Suppressor macrophage treated with lipopolysaccharide for 1 hour (primary cell): ENCODE measurements at regions not wholly inside any gene's neighbourhood (a gene's known extent, or its start where the extent isn't known, plus 50 kb on each side); places are given as distances from the start of the nearest gene placed in this dataset.

Source experiments
- DNase-seq, 3 donors: peaks; one replicate each; pipeline ENCODE4 v3.0.0-alpha.2; 2020 to 2022

DNA sequence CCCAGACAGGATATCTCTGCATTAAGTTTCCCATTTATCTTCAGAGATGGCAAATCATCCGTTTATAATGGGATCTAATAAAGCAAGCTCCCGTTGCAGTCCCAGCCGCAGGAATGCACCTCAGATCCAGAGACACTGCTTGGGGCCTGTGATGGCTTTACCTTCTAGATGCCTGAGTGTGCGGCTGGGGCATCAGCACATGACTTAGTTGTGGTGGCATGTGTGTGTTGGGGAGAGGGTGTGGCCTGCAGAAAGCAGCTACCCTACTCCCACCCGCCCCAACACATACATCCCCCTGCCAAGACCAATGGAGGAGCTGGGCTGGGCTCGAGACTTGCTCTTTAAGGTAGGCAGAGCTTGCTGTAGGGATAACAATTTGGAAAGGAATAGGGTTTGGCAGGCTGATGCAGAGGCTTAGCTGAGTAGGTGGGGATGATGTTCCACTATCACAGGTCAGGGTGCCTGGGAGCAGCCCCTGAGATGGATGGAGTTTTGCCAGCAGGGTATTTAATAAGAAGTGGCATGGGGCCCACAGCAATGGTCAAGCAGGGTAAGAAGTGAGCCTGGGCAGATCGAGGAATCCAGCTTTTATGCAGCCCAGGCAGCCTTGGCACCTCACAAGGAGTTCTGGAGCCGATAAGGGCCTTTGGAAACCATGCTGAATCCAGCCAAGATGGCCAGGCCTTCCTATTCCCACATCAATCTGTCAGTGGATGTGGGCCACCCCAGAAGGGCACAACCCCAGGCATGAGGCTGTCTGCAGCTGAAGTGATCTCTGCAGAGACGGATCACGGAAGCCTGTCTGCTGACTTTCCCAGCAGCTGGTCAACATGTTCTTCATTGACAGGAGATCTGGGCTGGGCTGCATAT lies 601.3 kb downstream of the BUD13 start:
- no peak for DNase-seq

DNA sequence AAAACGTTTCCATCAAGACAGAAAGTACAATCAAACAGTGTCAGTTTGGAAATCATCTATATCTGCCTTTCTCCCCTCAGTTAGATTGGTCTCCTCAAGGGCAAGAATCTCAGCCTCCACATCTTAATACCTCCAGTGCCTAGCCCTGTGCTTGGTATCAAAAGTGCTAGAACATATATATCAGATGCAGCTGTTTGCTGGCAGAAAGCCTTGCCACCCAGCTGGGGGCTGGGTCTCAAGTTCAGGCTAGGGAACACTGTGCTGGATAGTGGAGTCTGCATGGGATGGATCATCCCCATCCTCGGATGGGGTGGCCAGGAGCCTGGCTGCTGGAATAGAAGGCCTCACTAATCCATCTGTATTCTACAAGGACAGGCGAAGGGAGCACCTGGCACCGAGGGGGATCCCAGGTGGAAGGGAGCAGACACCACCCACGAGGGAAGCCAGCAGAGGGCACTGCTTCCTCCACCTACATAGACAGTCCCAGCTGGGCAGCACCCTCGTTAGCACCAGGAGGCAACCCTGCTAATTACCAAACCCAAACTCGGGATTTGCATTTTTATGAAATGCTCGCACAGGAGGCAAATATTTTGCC lies 602.2 kb downstream of the BUD13 start:
- no peak for DNase-seq

DNA sequence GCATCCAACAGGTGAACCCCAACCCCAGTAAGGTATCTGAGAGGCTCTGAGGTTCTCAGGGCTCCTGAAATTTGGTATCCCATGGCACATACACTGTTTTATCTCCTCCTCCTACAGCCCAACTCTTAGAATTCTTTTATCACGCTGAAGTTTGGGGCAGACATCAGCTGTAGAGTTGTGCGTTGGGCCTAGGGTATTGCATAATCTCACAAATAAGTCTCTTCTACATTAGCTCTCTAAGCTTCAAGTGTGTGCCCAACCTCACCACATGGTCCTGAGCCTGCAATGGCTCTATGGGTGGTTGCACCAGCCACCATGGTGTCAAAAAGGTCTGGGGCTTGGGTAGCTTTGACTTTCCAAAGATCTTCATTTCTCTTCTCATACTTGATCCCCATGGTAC lies 603.0 kb downstream of the BUD13 start:
- DNase-seq, result no peak

DNA sequence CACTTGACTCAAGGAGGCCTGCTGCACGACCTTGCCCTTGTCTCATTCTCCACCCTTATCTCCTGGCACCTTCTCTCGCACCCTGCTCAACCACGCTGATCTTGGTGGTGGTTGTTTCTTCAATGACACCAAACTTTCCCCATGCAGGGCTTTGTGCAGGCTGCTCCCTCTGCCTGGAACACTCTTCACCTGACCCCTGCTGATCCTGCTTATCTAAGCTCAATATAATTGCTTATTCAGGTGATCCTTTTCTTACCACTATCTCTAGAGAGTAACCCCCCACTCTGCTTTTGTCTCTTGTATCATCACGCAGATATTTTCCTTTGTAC lies 604.4 kb downstream of the BUD13 start:
- no peak for DNase-seq

DNA sequence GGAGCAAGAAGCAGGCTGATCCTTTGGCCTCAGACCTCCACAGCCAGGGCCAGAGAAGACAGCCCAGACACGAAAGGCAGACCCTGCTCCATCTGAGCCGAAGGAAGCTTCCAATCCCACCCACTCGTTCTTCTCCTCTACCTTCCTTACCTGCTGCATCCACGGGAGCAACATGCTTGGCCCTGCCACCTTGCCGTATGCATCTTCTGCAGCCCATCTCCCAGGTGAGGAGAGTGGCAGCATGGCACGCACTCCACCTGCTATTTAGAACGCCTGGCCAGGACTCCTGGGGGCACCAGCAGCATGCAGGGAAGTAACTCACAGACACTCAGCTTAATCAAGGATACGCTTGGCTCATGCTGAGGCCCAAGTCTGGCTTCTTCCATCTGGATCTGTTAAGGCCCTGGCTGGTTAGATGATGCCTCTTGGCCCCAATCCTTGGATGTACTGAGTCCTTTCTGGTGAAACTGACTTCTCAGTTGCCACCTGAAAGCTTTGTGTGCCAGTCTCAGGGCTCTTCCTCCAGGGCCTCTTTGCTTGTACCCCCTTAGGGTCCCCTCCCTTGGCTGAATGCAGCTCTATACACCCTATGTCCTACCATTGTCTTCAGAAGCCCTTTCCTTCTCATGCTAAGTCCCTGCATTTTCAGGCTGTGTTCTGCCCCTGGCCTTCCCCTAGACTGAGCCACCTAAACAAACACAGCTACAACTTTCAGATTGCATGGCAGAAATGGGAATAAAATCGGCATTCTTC lies 604.9 kb downstream of the BUD13 start:
- DNase-seq, result no peak

DNA sequence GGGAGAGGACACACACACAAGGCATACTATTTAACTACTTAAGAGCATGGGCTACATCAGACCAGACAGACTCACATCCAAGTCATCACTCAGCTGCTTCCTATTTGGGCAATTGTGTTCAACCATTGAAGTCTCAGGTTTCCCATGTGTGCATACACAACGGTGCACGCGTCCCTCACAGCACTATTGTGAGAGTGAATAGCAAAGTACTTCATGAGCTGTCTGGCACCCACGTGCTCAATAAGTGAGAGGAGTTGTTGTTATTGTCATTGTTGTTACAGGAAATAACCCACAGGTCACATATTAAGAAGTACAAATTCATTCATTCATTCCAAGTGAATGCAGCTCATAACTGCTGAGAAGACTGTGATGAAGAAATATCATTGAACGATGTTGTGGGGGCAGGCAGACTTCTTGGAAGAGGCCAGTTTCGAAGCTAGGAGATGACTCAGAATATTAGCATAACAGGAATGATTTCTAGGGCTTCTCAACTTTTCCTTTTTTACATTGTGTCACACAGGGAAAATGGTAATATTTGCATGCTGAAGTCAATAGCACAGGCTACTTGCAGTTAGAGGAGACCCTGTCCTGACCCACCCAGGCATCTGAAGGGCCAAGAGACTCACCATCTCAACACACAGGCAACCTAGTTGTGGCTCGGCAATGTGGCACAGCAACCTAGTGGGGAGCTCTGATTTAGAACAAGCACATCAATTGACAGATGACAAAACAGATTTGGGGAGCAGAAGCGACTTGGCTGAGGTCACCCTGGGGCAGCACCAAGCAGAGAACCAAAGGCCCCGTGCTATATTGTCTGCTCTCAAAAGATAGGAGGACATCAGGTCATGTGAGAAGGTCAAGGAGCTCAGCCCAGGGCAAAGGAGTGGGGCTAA lies 606.0 kb downstream of the BUD13 start:
- DNase-seq, result no peak

DNA sequence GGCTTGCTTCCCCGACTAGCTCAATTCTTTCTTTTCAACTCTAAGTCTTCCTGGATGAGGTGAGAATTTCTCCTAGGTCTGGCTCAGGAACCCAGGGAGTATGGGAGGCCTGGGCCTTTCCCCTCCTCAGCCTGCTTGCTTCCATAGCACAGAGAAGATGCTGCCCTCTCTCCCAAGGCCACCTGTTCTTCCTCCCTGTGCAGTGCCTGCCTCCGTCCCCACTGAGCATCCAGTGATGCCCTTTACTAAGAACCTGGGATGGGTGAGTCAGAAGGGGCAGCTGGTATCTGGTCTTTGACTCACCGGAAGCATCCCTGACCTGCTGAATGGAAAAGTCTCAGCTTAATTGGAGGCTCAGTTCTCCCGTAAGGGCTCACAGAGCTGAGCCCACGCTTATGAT lies 607.9 kb downstream of the BUD13 start:
- no peak for DNase-seq

DNA sequence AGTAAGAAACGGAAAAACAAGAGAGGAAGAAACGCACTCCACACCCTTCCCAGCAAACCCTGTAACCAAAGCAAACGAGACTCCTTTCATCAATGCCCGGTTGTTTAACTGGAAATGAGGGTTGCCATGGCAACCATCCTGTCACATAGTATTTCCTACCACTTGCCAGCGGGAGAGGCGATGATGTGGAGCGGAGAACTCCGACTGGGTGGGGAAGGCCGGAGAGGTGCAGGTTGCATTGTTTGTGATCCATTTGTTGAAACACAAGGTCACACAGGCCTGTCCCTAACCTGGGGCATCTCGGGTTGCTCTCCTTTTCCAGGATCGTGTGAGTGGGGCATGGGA lies 609.9 kb downstream of the BUD13 start:
- DNase-seq, result no peak

DNA sequence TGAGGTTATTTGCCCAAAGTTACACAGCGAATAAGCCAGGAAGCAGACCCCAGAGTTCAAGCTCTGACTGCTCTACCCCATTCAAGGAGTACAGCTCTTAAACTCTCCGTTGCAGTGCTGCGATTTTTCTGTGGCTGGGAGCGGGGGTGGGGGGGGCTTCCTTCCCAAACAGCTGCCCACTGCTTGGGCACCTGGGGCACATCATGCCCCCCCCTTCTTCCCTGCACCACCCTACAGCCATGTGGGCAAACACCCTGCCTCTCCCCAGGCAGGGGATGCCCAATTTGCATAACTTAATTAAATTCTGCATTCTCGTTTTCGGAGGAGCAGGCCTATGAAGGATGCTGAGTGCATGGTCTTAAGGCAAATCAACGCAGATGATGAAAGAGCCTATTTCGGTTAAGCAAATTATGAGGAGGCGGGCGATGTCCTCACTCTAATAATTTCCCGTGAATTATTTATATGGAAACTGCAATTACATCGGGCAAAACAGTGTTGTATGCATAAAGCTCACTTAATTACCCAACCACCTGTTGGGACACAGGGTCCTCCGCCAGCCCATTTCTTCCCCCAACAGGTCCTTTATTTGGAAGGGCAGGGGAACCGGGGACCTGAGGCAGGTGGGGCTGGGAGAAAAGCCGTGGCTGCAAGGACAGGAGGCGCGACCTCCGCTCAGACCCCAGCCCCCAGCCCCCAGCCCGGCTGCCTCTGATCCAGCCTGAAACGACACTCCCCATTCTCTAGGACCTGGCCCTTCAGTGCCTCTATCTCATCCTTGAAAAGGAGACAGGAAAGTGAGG lies 610.5 kb downstream of the BUD13 start:
- DNase-seq, result no peak

DNA sequence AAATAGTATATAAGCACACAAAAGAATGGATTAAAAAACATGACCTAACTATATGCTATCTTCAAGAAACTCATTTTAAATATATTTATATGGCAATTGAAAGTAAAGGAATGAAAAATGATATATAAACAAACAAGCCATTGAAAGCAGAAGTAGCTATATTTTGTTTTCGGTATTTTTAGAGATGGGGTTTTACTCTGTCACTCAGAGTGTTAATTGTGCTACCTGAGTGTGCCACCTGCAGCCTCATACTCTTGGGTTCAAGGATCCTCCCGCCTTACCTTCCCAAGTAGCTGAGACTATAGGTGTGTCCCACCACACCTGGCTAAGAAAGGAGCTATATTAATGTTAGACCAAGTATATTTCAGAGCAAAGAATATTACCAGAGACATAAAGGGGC lies 624.1 kb downstream of the BUD13 start:
- DNase-seq, result no peak

DNA sequence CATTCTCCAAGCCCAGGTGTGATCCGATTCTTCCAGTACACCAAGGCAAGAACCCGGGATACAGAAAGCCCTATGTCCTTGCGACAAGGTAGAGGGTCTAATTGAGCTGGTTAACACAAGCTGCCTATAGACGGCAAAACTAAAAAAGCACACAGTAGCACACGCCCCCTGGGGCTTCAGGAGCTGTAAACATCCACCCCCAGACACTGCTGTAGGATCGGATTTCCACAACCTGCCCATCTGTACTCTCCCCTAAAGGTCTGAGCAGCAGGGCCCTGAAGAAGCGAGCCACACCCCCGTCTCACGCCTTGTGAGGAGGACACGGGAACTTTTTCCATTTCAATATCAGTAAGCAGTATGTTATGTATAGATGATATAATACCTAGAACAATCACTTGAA lies 624.7 kb downstream of the BUD13 start:
- DNase-seq, result no peak

DNA sequence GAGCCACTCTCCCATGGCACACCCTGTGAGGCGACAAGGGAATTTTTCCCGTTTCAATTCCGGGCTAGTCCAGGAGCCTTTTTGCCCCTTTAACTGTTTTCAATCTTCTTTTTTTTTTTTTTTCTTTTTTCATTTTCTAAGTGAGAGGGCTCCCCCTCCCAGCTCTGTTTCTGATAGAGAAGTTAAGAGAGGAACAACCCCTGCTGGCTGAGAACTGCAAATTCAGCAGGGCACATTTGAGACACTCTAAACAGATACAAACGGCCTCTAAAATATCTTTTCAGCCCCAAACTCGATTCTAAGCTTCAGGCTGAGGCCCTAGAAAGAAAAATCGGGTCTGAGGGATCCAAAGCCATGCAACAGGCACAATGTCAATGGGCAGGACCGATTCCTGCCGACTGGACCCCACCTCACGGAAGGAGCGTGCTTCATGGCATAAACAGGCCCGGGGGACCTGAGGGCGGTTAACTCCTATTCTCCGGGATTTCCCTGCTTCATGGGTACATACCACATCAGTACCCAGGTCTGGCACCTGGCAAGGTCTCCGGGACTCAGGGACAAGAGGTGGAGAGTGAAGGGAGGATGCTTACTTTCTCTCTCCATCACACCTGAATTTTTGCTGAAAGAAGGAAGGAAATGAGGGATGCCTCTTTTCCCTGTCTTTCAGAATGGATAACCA lies 627.5 kb downstream of the BUD13 start:
- DNase-seq, result no peak

DNA sequence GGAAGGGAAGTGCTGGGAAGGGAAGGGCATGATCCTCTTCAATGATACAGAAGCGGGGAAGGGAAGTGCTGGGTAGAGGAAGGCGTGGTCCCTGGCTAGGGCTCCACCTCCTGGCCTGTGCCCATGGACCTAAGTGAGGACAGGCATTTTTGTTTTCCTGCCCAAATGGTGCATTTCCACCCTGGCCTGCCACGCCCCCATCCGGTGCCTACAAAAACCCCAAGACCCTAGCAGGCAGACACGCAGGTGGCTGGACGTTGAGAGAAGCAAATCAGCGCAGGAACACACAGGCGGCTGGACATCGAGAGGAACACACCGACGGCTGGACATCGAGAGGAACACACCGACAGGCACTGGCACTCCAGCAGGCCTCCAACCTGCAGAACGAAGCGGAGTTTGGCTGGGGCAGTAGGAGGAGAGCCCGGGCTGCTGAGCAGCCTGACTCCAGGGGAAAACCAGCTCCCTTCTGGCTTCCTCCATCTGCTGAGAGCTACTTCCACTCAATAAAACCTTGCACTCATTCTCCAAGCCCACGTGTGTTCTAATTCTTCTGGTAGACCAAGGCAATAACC lies 628.3 kb downstream of the BUD13 start:
- no peak for DNase-seq

DNA sequence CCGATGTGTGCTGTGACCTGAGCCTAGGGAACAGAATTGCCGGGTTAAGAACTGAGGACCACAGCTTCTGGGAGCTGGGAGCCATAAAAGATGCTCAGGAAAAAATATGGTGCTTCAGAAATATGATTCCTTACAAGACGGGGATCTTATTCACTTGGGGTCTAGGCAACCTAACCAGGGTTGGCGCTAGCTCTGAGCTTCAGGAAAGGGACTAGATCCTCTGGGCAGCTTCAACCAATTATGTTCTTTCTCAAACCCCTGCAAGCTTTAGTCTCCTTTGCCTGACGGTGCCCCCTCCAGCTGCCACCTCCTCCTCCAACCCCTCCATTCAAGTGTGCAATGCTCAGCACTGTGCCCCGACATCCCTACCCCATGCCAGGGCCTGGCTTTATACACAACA lies 634.1 kb upstream of the CADM1 start:
- no peak for DNase-seq

DNA sequence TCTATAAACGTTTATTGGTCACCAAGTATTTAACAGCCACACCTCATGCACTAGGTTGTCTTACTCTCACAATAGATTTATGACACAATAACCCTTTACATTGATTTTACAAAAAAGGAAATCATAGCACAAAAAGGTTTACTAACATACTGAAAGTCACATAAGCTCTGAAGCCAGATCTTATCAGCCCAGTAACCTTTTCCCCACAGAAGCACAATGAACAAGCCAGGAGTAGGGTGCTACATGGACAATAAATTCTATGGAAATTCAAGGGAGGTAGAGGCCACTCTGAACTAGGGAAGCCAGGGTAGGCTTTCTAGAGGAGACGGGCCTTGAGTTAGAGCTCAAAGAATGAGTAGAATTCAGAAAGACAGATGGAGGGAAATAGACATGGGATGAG lies 633.5 kb upstream of the CADM1 start:
- no peak for DNase-seq

DNA sequence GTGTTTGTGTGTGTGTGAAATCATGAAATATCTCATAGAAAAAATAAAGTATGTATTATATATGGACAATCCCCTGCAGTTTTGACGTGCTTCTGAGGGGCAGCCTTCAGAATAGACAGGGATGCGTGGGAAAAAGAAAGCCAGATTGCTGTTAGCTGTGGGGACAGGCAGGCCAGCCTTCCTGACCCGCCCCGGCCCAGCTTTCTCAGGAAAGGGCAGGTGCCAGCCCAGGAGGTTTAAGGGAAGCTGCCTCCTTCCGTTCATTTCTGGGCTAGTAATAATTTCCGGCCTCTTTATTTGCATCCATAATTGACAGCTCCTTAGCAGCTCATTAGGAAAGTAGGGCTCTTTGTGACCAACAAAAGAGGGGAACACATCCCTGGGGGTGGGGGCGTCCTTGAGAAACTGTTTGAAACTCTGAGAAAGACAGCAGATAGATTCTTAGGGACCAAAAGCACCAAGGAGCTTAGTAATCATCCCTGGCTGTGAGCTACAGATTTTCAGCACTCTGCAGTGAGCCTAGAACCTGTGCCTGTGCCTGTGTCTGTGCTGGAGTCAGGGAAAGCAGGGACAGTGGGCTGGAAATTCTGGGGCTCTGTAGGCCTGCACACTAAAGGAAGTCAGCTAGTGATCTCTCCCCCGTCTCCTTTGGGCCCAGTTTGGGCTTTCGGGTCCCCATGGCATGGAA lies 632.9 kb upstream of the CADM1 start:
- no peak for DNase-seq

DNA sequence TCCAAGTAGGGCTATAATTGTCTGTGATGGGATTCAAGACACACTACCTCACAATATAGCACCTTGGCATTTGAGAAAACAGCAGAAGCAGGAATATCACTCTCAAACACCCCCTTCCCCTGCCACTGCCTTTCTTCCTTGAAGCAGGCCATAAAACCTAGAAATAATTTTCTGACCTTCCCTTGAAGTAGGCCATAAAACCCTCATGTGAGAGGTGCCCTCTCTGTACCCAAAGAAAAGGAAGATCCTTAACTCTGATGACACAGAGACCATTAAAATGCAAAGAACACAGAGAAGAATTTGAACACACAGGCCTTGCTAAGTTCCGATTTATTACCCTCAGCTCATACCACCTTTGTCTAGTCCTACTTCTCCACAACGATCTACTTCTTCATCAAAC lies 631.7 kb upstream of the CADM1 start:
- DNase-seq, result no peak

DNA sequence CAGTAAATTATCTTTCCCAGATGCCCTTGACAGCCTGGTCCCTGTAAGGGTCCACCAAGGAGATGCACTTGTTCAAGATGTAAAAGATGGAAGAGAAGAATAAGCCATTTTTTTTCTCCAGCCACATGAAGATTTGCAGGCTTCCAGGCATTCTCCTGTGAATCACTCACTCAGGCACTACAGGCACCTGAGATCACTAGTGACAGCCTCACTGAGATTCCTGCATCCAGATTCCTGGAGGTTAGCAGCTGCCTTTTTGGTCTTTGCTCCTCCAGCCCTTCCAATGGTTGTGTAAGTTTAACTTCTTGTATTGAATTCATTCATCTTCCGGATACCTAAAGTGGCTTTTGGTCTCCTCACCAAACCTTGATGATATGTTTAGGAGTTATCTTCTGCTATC lies 630.2 kb upstream of the CADM1 start:
- no peak for DNase-seq

DNA sequence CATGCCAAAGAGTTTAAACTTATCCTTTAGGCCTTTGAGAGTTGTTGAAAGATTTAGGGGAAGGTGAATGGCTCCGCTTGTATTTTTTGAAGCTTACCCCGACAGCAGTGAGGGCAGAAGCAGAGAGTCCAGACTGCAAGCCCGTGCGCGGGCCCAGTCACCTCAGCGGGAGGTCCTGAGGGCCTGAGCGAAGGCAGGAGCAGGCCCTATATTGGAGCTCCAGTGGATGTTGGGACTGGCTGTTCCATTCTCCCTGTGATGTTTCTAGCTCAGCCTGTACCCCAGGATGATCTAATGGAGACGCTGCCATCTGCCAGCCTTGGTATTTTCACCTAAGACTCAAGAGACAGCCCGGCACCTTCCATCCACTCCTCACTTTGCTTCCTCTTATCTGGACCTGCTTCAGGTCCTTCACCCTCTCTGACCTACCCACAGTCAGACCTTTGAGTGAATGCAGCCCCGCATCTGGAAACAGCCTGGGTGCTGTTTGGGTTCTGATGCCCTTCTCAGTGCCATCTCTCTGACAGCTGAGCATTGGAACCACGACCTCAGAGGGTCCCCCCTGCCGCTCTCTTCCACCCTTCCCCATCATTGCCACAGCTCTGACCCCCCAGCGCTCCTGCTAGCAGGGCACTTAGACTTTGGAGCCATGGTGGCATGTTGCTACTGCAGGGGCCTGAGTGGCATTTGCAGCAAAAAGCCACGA lies 628.2 kb upstream of the CADM1 start:
- DNase-seq, result no peak

DNA sequence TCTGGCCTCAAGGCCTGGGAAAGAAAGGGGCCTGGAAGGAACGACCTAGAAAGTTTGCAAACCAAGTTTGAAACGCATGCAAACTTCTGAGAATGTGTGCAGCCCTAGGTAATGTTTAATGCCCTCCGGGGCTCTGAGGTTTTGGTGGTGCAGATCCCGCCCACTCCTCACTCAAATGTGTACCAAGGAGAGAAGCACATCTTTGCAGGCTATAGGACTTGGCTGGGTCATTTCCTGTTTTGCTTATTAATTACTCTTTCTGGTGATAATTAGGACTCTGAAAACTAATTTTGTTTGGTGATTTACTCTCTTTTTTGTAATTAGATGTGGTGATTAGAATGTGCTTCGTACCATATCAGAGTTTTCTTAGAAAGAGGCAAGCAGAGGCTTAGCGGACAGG lies 625.9 kb upstream of the CADM1 start:
- no peak for DNase-seq
